IPS DF 6.9 (cell line): ENCODE measurements at regions not wholly inside any gene's neighbourhood (a gene's known extent, or its start where the extent isn't known, plus 50 kb on each side); places are given as distances from the start of the nearest gene placed in this dataset.

ENCODE experiments used
- DNase-seq: peaks from one replicate; pipeline ENCODE4 v3.0.0-alpha.2; 2013; ENCODE audit warnings: low read depth, low spot score
- H3K27ac ChIP-seq: one replicate; pipeline ENCODE4 v1.5.1; 2013; ENCODE audit warnings: low read length, control low read depth
- H3K27me3 ChIP-seq: 2 replicates; pipeline ENCODE4 v1.6.1; 2013; ENCODE audit warnings: mild to moderate bottlenecking, low read length; ENCODE audit not compliant: control insufficient read depth, insufficient read depth
- H3K36me3 ChIP-seq: 2 replicates; pipeline ENCODE4 v1.6.1; 2013; ENCODE audit warnings: low read length; ENCODE audit not compliant: control insufficient read depth, insufficient read depth
- H3K4me1 ChIP-seq: 2 replicates; pipeline ENCODE4 v1.6.1; 2013; ENCODE audit warnings: low read length; ENCODE audit not compliant: control insufficient read depth, insufficient read depth
- H3K4me3 ChIP-seq: 2 replicates; pipeline ENCODE4 v1.5.1; 2013; ENCODE audit warnings: mild to moderate bottlenecking, low read length
- H3K9me3 ChIP-seq: 2 replicates; pipeline ENCODE4 v1.6.1; 2013; ENCODE audit warnings: low read length, inconsistent platforms; ENCODE audit not compliant: control insufficient read depth, insufficient read depth
- WGBS: extraction: QIAGEN DNeasy Blood & Tissue Kit; methylation state at CpG from one replicate; pipeline ENCODE4 v1.1.7; 2013; ENCODE audit warnings: mixed read lengths, missing lambda C conversion rate; ENCODE audit not compliant: insufficient read length, insufficient coverage; 5-methylcytosine and 5-hydroxymethylcytosine counted together

DNA sequence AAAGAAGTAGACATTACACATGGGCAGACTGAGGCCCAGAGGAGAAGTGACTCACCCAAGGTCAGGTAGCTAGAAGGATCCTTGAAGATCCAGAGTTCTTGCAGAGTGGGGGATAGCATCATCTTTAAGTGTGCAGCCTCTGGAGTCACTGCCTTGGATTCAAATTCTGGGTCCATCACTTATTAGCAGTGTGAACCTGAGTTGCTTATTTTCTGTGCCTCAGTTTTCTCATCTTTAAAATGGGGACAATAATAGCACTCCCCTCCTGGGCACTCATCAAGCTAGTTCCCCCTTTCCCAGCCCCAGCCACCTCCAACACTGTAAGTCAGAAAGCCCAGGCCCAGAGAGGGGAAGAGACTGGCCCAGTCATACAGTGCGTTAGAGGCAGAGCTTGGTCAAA is 141.8 kb upstream of the PJA1 start:
- Histone ChIP-seq H3K27me3 (no peaks in the 10 kb centered on the region), H3K27ac (no peak overlapping the region), H3K4me1 (0 out of 2 replicates have a peak, but pooled peaks cover 3% of the 10 kb centered on the region), H3K36me3 (no peaks in the 10 kb centered on the region), H3K4me3 (no peak overlapping the region), H3K9me3 (no peaks in the 10 kb centered on the region)
- no CpG with 5 or more reads among the region's 1 CpG for WGBS
- no peak for DNase-seq

DNA sequence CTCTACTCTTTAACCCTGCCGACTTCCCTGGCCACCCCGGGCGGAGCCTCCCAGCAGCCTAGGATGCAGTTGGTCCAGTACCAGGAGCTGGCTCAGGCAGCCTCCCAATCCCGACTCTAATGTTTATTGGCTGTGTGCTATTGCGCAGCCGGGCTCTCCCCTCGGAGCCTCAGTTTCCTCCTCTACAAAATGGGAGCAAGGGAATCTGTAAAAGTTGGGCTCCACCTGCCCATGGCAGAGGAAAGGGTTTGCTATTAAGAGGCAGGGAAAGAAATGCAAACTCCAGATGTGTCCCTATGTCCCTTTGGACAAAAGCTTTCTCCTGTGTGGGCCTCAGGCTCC is 140.8 kb upstream of the PJA1 start:
- WGBS: no CpG with 5 or more reads among the region's 7 CpGs
- no peak for DNase-seq
- Histone ChIP-seq H3K27me3 (no peaks in the 10 kb centered on the region), H3K36me3 (no peaks in the 10 kb centered on the region), H3K27ac (no peak overlapping the region), H3K4me1 (0 out of 2 replicates have a peak, but pooled peaks cover 4% of the 10 kb centered on the region), H3K4me3 (no peak overlapping the region), H3K9me3 (no peaks in the 10 kb centered on the region)

DNA sequence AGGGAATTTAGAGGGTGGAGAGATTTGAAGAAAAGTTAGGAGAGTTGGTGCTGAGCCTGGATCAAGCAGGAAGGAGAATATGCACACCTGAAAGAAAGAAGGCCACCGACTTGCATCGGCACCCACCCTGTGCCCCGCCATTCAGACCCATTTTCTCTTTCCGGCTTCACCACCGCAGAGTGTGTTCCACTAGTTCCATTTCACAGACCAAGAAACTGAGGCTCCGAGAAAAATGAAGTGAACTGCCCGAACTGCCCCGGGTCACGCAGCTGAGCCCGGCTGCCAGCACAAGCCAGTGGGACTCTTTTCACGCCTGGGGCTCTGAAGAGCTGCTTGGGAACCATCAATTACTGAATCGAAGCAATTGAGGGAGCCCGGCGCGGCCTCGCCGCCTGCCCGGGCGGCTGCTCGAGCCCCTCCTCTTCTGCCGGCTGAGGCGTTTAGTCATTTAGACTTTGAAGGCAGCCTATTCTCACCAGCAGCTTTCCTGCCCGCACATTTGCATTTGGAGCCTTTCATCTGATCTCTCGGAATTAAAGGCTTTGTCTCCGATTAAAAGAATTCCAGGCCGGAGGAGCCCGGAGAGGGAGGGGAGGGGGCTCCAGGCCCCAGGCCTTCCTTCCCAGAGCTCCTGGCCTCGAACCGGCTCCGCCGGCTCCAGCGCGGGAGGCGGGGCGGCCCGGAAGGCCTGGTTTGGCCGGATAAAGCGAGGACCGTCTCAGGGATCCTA is 140.2 kb upstream of the PJA1 start:
- Histone ChIP-seq H3K4me1 (0 out of 2 replicates have a peak, but pooled peaks cover 4% of the 10 kb centered on the region), H3K4me3 (no peak overlapping the region), H3K27ac (no peak overlapping the region), H3K9me3 (no peaks in the 10 kb centered on the region), H3K27me3 (no peaks in the 10 kb centered on the region), H3K36me3 (no peaks in the 10 kb centered on the region)
- peak; percentile 35 for DNase-seq
- WGBS: no CpG with 5 or more reads among the region's 39 CpGs

DNA sequence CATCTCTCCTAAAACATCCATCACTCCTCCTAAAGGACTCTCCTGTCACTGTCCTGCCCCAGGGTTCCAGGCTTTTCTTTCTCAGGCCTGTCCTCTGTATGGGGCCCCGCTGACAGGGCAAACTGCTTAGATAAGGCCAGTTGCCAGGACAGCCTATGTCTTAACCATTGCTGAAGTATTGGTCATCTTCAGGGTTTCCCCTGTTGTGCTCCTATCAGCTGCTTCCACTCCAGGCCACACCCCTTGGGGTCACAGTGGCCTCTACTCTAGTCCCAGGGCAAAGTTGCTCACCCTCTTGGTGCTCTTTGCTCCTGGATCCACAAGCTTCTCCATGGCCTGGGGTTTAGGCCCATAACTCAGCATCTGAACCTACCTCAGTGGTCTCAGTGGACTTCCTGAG is 138.0 kb upstream of the PJA1 start:
- DNase-seq: no peak
- no peak overlapping the region for H3K27ac ChIP-seq
- no peak overlapping the region for H3K4me3 ChIP-seq
- no peaks in the 10 kb centered on the region for H3K9me3 ChIP-seq
- no peaks in the 10 kb centered on the region for H3K27me3 ChIP-seq
- H3K4me1 ChIP-seq: 0 out of 2 replicates have a peak, but pooled peaks cover 4% of the 10 kb centered on the region
- H3K36me3 ChIP-seq: no peaks in the 10 kb centered on the region
- WGBS: no CpG with 5 or more reads among the region's 1 CpG

DNA sequence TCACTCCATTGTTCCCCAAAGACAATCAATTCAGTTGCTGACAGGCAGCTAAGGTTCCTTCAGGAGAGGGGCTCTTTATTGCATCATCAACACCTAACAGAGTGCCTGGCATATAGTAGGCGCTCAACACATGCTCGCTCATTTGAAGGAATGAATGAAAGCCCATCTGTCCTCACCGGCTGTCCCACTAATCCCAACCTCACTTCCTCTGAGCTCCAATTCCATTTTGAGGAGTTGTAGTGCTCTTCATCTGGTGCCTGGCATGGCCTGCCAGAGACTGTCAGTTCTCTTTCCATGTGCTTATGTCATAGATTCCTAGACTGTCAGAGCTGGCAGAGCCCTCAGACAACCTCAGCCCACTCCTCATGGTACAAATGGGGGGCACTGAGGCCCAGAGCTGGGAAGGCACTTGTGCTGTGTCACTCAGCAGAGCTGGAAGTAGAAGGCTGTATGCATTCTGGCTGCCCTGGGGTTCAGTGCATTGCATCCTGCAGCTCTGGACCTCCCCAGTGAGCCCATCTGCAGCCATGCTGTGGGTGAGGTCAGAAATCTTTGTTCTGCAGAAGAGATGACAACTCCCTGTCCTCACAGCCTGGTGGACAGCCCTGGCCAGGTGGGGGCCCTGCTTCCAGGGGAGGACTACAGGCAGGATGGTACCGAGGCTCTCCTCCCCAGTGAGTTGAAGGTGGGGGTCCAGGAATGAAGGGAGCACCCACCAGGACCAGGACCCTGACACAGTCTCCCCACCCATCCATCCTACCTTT is 134.9 kb upstream of the PJA1 start:
- Histone ChIP-seq H3K27ac (no peak overlapping the region), H3K4me3 (no peak overlapping the region), H3K27me3 (no peaks in the 10 kb centered on the region), H3K4me1 (0 out of 2 replicates have a peak, but pooled peaks cover 1% of the 10 kb centered on the region), H3K36me3 (no peaks in the 10 kb centered on the region), H3K9me3 (no peaks in the 10 kb centered on the region)
- DNase-seq: no peak
- WGBS: no CpG with 5 or more reads among the region's 4 CpGs

DNA sequence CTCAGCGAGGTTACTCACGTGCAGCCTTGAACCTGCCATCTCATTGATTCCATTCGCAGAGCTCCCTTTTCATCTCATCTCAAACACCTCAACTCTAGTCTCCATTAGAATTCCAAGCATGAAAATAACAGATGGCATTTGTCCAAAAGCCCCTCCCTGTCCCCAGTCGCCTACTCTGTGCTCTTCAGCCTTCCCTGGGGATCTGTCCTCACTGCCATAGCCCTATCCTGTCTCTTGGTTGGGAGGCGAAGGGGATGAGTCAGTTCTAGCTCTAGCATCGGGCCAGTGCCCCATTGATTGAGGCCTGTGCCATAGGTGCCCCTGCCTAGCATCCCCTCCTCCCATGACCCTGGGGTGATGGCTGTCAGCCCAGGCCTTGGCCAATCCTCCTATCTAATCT is 134.0 kb upstream of the PJA1 start:
- no peak overlapping the region for H3K27ac ChIP-seq
- no CpG with 5 or more reads among the region's 6 CpGs for WGBS
- H3K4me1 ChIP-seq: 0 out of 2 replicates have a peak, but pooled peaks cover 1% of the 10 kb centered on the region
- H3K27me3 ChIP-seq: no peaks in the 10 kb centered on the region
- H3K9me3 ChIP-seq: no peaks in the 10 kb centered on the region
- H3K4me3 ChIP-seq: no peak overlapping the region
- no peaks in the 10 kb centered on the region for H3K36me3 ChIP-seq
- DNase-seq: no peak

DNA sequence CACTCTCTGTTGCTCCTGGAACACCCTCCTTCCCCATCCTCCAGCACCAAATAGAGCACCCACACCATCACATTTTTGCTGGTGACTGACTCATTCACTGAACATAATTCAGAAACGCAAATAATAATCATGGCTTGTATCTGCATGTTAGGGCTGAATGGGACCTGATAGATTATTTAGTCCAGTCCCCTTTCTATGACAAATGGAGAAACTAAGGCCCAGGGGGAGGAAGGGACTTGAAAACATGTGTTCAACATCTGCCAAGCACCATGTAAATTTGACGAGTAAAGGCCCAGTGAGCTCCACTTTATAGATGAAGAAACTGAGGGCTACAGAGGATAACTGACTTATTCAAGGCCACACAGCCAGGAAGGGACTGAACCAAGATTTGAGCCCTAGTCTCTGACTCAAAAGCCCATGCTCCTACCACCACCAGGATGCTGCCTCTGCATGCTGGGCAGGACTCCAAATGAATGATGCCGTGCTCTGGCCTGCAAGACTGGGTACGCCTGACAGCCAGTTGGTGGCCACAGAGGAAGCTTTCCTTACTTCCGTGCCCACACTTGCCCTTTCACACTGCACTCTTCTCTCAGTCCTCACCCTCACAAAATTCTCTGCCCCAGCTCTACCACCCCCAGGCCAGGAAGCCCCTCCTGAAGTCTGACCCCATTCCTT is 133.3 kb upstream of the PJA1 start:
- WGBS: no CpG with 5 or more reads among the region's 5 CpGs
- Histone ChIP-seq H3K9me3 (no peaks in the 10 kb centered on the region), H3K36me3 (no peaks in the 10 kb centered on the region), H3K27ac (no peak overlapping the region), H3K4me1 (0 out of 2 replicates have a peak, but pooled peaks cover 1% of the 10 kb centered on the region), H3K4me3 (no peak overlapping the region), H3K27me3 (no peaks in the 10 kb centered on the region)
- no peak for DNase-seq

DNA sequence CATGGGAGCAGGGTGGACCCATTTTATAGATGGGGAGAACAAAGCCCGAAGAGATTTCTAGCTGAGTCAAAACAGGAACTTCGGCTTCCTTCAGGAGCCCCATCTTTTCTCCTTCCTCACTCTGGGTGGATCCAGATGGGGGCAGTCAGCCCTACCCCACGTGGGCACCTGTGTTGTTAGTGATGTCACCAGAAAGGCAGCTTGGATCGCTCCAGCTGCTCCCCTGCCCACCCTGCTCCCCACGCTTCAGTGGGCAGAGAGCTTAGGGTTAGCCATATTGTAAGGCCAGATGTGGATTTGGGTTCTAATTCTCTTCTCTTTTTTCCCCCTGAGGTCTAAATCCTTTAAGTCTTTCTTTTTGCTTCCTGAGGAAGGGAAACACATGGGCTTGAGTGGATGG is 132.3 kb upstream of the PJA1 start:
- no peak for DNase-seq
- Histone ChIP-seq H3K9me3 (no peaks in the 10 kb centered on the region), H3K4me3 (no peak overlapping the region), H3K4me1 (0 out of 2 replicates have a peak, but pooled peaks cover 1% of the 10 kb centered on the region), H3K27ac (no peak overlapping the region), H3K36me3 (no peaks in the 10 kb centered on the region), H3K27me3 (no peaks in the 10 kb centered on the region)
- no CpG with 5 or more reads among the region's 5 CpGs for WGBS

DNA sequence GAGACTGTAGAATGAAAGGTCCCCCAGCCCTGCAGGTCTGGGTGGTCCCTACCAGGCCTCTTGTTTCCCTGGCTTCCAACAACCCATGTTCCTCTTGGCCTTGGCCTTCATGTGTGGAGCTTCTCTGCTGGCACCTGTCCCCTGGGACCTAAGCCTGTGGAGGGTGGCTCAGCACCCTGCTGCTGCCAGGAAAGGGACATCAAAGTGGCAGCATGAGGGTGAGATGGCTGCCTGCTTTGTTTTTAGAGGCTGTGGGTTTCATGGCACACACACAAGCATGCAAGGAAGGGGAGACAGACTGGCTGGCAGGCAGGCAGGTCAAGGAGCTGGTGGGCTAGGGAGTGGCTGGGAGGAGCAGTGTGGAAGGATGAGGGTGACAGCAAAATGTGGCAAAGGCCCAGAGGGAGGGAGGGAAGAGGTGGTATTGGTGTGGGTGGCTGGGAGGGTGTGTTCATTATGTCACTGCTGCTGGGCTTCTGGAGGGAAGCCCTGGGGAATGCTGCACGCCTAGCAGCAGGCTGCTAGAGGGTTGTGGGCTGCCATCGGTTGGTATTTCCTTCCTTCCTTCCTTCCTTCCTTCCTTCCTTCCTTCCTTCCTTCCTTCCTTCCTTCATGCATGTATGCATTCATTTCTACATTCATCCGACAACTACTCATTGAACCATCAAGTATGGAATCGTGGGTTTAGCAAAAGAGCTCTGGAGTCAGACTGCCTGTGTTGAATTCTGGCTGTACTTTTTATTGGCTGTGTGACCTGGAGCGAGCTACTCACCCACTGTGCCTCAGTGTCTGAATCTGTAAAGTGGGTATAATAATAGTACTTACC is 128.7 kb upstream of the PJA1 start:
- no peak overlapping the region for H3K27ac ChIP-seq

DNA sequence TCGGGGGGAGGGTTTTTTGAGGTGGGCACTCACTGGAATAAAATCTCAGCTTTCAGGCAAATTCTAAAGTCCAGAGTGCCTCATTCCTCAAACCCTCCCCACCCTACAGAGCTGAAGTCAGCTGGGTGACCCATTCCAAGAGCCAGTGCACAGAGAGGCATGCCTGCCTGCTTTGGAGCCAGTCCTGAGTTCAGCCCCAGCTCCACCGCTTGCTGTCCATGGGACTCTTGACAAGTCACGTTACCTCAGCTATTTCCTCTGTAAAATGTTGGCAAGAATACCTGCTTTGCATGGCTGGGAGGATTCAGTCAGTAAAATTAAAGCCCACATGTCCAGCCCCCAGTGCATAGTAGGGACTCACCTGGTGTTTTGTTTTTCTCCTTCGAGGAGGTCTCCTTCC is 125.9 kb upstream of the PJA1 start:
- H3K27ac ChIP-seq: no peak overlapping the region
- peaks cover 2% of the 10 kb centered on the region; the same call in 1 of the 2 replicates for H3K27me3 ChIP-seq
- WGBS: no CpG with 5 or more reads among the region's 4 CpGs
- no peak overlapping the region for H3K4me3 ChIP-seq
- peaks cover 2% of the 10 kb centered on the region; the same call in 1 of the 2 replicates for H3K4me1 ChIP-seq
- no peaks in the 10 kb centered on the region for H3K36me3 ChIP-seq
- H3K9me3 ChIP-seq: no peaks in the 10 kb centered on the region
- no peak for DNase-seq

More for the DNA sequence above, 128.7 kb upstream of the PJA1 start:
- no peak overlapping the region for H3K4me3 ChIP-seq
- H3K4me1 ChIP-seq: peaks cover 2% of the 10 kb centered on the region; the same call in 1 of the 2 replicates
- DNase-seq: no peak
- H3K36me3 ChIP-seq: no peaks in the 10 kb centered on the region
- H3K27me3 ChIP-seq: no peaks in the 10 kb centered on the region
- no CpG with 5 or more reads among the region's 5 CpGs for WGBS
- no peaks in the 10 kb centered on the region for H3K9me3 ChIP-seq
